ENCODE measurements at regions not wholly inside any gene's neighbourhood (a gene's known extent, or its start where the extent isn't known, plus 50 kb on each side); places are given as distances from the start of the nearest gene placed in this dataset.

DNA sequence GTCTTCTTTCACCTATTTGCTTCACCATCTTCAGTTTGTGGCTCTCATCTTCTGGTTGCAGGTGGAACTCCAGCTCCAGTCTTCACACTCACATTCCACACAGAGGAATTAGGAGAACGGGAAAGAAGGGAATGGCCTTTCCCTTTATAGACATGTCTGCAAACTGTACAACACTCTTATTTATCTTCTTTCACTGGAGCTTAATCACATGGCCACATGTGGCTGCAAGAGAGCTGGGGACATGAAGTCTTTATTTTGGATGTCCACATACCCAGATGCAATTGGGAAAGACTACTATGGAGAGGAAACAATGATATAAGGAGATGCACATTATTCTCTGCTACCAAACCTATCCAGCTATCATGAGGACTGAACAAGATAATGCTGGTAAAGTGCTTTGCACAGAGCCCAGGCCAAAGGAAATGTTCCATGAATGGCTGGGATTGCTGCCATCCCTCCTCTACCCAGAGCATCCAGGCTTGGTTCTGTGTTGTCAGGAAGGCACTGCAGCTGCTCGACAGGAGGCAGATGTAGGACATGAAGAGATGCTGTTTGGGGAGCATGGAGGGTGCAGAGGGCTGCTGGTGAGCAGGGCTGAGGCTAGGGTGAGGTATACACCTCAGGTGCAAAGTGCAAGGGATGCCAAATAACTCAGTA, 183.8 kb upstream of the TBX20 start:
- DNase-seq (ENCODE audit: low read depth, low spot score) = no peak
- no peak overlapping the region for H2AFZ ChIP-seq (ENCODE audit: control insufficient read depth, low read depth, low read length)
- ChIA-PET SMC1A (ENCODE audit: uncharacterized antibody, unreplicated experiment) (interaction anchor here (1.4 kb wide), 1 partner anchor 11 kb away, joined by 4 read pairs; no protein-coding TSS in a partner anchor), POLR2A (no interaction called here), RAD21 (ENCODE audit: unreplicated experiment) (no interaction called here), CTCF (interaction anchor here (1.4 kb wide), 1 partner anchor 13 kb away, joined by 4 read pairs; no protein-coding TSS in a partner anchor)
- intact Hi-C loops (cut with micrococcal nuclease; ENCODE audit: unreplicated experiment) (no loop called here), in situ Hi-C loops (cut with MboI) (no loop called here)
- H3K4me3 ChIP-seq = no peak overlapping the region
- H3K9ac ChIP-seq (ENCODE audit: control insufficient read depth, insufficient read depth, low read length) = no peak overlapping the region
- FAIRE-seq = no peak
- no peak overlapping the region for H3K27ac ChIP-seq (ENCODE audit: control insufficient read depth, insufficient read depth)
- ATAC-seq = no peak
- H3K4me1 ChIP-seq (ENCODE audit: control insufficient read depth, insufficient read depth, low read length) = no peaks in the 10 kb centered on the region
- no peaks in the 10 kb centered on the region for H4K20me1 ChIP-seq (ENCODE audit: control insufficient read depth, insufficient read depth)
- no peak overlapping the region for H3K4me2 ChIP-seq (ENCODE audit: control insufficient read depth, insufficient read depth)
- H3K79me2 ChIP-seq (ENCODE audit: control insufficient read depth, insufficient read depth, low read length) = no peaks in the 10 kb centered on the region
- H3K9me3 ChIP-seq (replicated peaks; ENCODE audit: control insufficient read depth, insufficient read depth, low read length) = no peaks in the 10 kb centered on the region
- WGBS (ENCODE audit: insufficient coverage, insufficient replicate concordance, low lambda C conversion rate, missing lambda C conversion rate) = 0% methylated on average over 2 of the region's 2 CpGs
- no TSS peak for BruUV-seq (replicated peaks)
- H3K27me3 ChIP-seq (replicated peaks in 1 of 2; ENCODE audit: control insufficient read depth in 2 of 2, insufficient read depth in 2 of 2, low read length in 1 of 2) = no peaks in the 10 kb centered on the region
- no peaks in the 10 kb centered on the region for H3K36me3 ChIP-seq (ENCODE audit: control insufficient read depth in 2 of 2, insufficient read depth in 2 of 2, low read length in 1 of 2)
- no peak for TF ChIP-seq ZBED1 (IDR thresholded peaks at IDR 0.05; ENCODE audit: borderline replicate concordance)
- TF ChIP-seq, protein P1, sequence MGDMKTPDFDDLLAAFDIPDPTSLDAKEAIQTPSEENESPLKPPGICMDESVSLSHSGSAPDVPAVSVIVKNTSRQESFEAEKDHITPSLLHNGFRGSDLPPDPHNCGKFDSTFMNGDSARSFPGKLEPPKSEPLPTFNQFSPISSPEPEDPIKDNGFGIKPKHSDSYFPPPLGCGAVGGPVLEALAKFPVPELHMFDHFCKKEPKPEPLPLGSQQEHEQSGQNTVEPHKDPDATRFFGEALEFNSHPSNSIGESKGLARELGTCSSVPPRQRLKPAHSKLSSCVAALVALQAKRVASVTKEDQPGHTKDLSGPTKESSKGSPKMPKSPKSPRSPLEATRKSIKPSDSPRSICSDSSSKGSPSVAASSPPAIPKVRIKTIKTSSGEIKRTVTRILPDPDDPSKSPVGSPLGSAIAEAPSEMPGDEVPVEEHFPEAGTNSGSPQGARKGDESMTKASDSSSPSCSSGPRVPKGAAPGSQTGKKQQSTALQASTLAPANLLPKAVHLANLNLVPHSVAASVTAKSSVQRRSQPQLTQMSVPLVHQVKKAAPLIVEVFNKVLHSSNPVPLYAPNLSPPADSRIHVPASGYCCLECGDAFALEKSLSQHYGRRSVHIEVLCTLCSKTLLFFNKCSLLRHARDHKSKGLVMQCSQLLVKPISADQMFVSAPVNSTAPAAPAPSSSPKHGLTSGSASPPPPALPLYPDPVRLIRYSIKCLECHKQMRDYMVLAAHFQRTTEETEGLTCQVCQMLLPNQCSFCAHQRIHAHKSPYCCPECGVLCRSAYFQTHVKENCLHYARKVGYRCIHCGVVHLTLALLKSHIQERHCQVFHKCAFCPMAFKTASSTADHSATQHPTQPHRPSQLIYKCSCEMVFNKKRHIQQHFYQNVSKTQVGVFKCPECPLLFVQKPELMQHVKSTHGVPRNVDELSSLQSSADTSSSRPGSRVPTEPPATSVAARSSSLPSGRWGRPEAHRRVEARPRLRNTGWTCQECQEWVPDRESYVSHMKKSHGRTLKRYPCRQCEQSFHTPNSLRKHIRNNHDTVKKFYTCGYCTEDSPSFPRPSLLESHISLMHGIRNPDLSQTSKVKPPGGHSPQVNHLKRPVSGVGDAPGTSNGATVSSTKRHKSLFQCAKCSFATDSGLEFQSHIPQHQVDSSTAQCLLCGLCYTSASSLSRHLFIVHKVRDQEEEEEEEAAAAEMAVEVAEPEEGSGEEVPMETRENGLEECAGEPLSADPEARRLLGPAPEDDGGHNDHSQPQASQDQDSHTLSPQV (IDR thresholded peaks at IDR 0.05) = no peak
- TF ChIP-seq RAD21 (IDR thresholded peaks at IDR 0.05; ENCODE audit: insufficient read depth, low read depth, low read length) = no peak
- TF ChIP-seq, protein P2, sequence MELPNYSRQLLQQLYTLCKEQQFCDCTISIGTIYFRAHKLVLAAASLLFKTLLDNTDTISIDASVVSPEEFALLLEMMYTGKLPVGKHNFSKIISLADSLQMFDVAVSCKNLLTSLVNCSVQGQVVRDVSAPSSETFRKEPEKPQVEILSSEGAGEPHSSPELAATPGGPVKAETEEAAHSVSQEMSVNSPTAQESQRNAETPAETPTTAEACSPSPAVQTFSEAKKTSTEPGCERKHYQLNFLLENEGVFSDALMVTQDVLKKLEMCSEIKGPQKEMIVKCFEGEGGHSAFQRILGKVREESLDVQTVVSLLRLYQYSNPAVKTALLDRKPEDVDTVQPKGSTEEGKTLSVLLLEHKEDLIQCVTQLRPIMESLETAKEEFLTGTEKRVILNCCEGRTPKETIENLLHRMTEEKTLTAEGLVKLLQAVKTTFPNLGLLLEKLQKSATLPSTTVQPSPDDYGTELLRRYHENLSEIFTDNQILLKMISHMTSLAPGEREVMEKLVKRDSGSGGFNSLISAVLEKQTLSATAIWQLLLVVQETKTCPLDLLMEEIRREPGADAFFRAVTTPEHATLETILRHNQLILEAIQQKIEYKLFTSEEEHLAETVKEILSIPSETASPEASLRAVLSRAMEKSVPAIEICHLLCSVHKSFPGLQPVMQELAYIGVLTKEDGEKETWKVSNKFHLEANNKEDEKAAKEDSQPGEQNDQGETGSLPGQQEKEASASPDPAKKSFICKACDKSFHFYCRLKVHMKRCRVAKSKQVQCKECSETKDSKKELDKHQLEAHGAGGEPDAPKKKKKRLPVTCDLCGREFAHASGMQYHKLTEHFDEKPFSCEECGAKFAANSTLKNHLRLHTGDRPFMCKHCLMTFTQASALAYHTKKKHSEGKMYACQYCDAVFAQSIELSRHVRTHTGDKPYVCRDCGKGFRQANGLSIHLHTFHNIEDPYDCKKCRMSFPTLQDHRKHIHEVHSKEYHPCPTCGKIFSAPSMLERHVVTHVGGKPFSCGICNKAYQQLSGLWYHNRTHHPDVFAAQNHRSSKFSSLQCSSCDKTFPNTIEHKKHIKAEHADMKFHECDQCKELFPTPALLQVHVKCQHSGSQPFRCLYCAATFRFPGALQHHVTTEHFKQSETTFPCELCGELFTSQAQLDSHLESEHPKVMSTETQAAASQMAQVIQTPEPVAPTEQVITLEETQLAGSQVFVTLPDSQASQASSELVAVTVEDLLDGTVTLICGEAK (IDR thresholded peaks at IDR 0.05; ENCODE audit: borderline replicate concordance) = no peak
- TF ChIP-seq SIX5 (IDR thresholded peaks at IDR 0.05; ENCODE audit: low read depth, low read length, severe bottlenecking) = no peak
- TF ChIP-seq NR2F1 (conservative IDR thresholded peaks at IDR 0.05) = no peak
- TF ChIP-seq ZNF24 (IDR thresholded peaks at IDR 0.05) = no peak
- TF ChIP-seq, protein P3, sequence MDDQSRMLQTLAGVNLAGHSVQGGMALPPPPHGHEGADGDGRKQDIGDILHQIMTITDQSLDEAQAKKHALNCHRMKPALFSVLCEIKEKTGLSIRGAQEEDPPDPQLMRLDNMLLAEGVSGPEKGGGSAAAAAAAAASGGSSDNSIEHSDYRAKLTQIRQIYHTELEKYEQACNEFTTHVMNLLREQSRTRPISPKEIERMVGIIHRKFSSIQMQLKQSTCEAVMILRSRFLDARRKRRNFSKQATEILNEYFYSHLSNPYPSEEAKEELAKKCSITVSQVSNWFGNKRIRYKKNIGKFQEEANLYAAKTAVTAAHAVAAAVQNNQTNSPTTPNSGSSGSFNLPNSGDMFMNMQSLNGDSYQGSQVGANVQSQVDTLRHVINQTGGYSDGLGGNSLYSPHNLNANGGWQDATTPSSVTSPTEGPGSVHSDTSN (IDR thresholded peaks at IDR 0.05; ENCODE audit: insufficient replicate concordance, low read depth, low read length) = no peak
- TF ChIP-seq, protein P4, sequence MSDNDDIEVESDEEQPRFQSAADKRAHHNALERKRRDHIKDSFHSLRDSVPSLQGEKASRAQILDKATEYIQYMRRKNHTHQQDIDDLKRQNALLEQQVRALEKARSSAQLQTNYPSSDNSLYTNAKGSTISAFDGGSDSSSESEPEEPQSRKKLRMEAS (IDR thresholded peaks at IDR 0.05; ENCODE audit: low read depth, low read length) = no peak
- no peak for TF ChIP-seq GATAD2B (conservative IDR thresholded peaks at IDR 0.05; ENCODE audit: low read depth)
- TF ChIP-seq ASH2L (IDR thresholded peaks at IDR 0.05; ENCODE audit: borderline replicate concordance, low read depth) = no peak
- TF ChIP-seq YY1 (IDR thresholded peaks at IDR 0.05; ENCODE audit: low read depth, low read length) = no peak

Data from GM12878 (cell line).